SIG-M5 treated with dmso at 0.1 percent for 504 hours (cell line): ENCODE measurements at regions not wholly inside any gene's neighbourhood (a gene's known extent, or its start where the extent isn't known, plus 50 kb on each side); places are given as distances from the start of the nearest gene placed in this dataset.

ENCODE experiments used
- DNase-seq: peaks from one replicate; lab custom pipeline; 2025; ENCODE audit not compliant: unreplicated experiment; lab: John Stamatoyannopoulos, UW

- no peak for DNase-seq
Measured at GRCh38 chr12:39048395-39048794, 143.0 kb upstream of the CPNE8 start.

- DNase-seq, result no peak
Measured at GRCh38 chr12:39047539-39048262, 142.3 kb upstream of the CPNE8 start.

GRCh38 chr12:39044754-39045153 lies 139.4 kb upstream of the CPNE8 start:
- DNase-seq, result no peak

- DNase-seq, result no peak
Measured at GRCh38 chr12:39043424-39043822, 138.0 kb upstream of the CPNE8 start.

- DNase-seq, result no peak
Measured at GRCh38 chr12:39040275-39040674, 134.9 kb upstream of the CPNE8 start.

GRCh38 chr12:39037115-39037514 lies 131.7 kb upstream of the CPNE8 start:
- no peak for DNase-seq

GRCh38 chr12:39036105-39036504 lies 130.7 kb upstream of the CPNE8 start:
- DNase-seq, result no peak

- DNase-seq, result no peak
Measured at GRCh38 chr12:39033782-39034181, 128.4 kb upstream of the CPNE8 start.

GRCh38 chr12:39032448-39032847 lies 127.1 kb upstream of the CPNE8 start:
- no peak for DNase-seq

- no peak for DNase-seq
Measured at GRCh38 chr12:39032034-39032433, 126.6 kb upstream of the CPNE8 start.

GRCh38 chr12:39028382-39028781 lies 123.0 kb upstream of the CPNE8 start:
- DNase-seq, result no peak

- DNase-seq, result no peak
Measured at GRCh38 chr12:39012870-39013269, 107.5 kb upstream of the CPNE8 start.

GRCh38 chr12:39011166-39011565 lies 105.8 kb upstream of the CPNE8 start:
- DNase-seq, result no peak

- DNase-seq, result no peak
Measured at GRCh38 chr12:39010406-39010805, 105.0 kb upstream of the CPNE8 start.

- DNase-seq, result no peak
Measured at GRCh38 chr12:39007619-39008018, 102.2 kb upstream of the CPNE8 start.

- DNase-seq, result no peak
Measured at GRCh38 chr12:39006286-39006685, 100.9 kb upstream of the CPNE8 start.

GRCh38 chr12:39005671-39006070 lies 100.3 kb upstream of the CPNE8 start:
- DNase-seq, result no peak

GRCh38 chr12:39003541-39004155 lies 98.3 kb upstream of the CPNE8 start:
- no peak for DNase-seq

GRCh38 chr12:39000370-39000769 lies 95.0 kb upstream of the CPNE8 start:
- no peak for DNase-seq

- DNase-seq, result no peak
Measured at GRCh38 chr12:38998887-38999482, 93.6 kb upstream of the CPNE8 start.

- no peak for DNase-seq
Measured at GRCh38 chr12:38995249-38995648, 89.9 kb upstream of the CPNE8 start.

GRCh38 chr12:38985961-38986360 lies 80.6 kb upstream of the CPNE8 start:
- DNase-seq, result no peak
